Neural cell (in vitro differentiated cells): ENCODE measurements at regions not wholly inside any gene's neighbourhood (a gene's known extent, or its start where the extent isn't known, plus 50 kb on each side); places are given as distances from the start of the nearest gene placed in this dataset.

ENCODE experiments used
- H2AFZ ChIP-seq: fragments of 200-600, 300-800 bp; sonication (generic), shearing (Covaris generic); 2 replicates; pipeline ENCODE4 v1.6.0; 2014; ENCODE audit warnings: low read depth, mild to moderate bottlenecking, antibody characterized with exemption, low read length, moderate library complexity
- H3F3A ChIP-seq: fragments of 200-600 bp; shearing (Covaris generic); 2 replicates; pipeline ENCODE4 v1.6.1; 2016; ENCODE audit warnings: mild to moderate bottlenecking, moderate library complexity, mixed read lengths, antibody characterized with exemption, low read length; ENCODE audit not compliant: insufficient read depth, poor library complexity, severe bottlenecking
- H3K27ac ChIP-seq: fragments of 200-600, 300-800 bp; sonication (generic), shearing (Covaris generic); 2 replicates; pipeline ENCODE4 v1.5.1; 2014; ENCODE audit warnings: mild to moderate bottlenecking, low read length, moderate library complexity
- H3K27me3 ChIP-seq: fragments of 300-800, 200-600 bp; sonication (generic), shearing (Covaris generic); 2 replicates; pipeline ENCODE4 v1.6.0; 2014; ENCODE audit warnings: mild to moderate bottlenecking, low read depth, low read length, moderate library complexity; ENCODE audit not compliant: insufficient read depth
- H3K36me3 ChIP-seq: fragments of 300-800, 200-600 bp; sonication (generic), shearing (Covaris generic); 2 replicates; pipeline ENCODE4 v1.5.1; 2014; ENCODE audit warnings: mild to moderate bottlenecking, antibody characterized with exemption, low read length, moderate library complexity; ENCODE audit not compliant: insufficient read depth
- H3K4me2 ChIP-seq: fragments of 300-800, 200-600 bp; sonication (generic), shearing (Covaris generic); 2 replicates; pipeline ENCODE4 v1.6.0; 2014; ENCODE audit warnings: mild to moderate bottlenecking, low read length
- H3K4me3 ChIP-seq: fragments of 300-800, 200-600 bp; sonication (generic), shearing (Covaris generic); 2 replicates; pipeline ENCODE4 v1.5.1; 2014; ENCODE audit warnings: mild to moderate bottlenecking, low read length, moderate library complexity
- H3K79me2 ChIP-seq: fragments of 200-600 bp; shearing (Covaris generic); replicated peaks from 2 replicates; pipeline ENCODE4 v1.6.0; 2014; ENCODE audit warnings: mild to moderate bottlenecking, low read length, moderate library complexity; ENCODE audit not compliant: insufficient read depth
- H3K9ac ChIP-seq: fragments of 300-800, 200-600 bp; sonication (generic), shearing (Covaris generic); 2 replicates; pipeline ENCODE4 v1.6.1; 2016; ENCODE audit warnings: mild to moderate bottlenecking, low read length, mixed read lengths
- H3K9me2 ChIP-seq: fragments of 200-600 bp; shearing (Covaris generic); 2 replicates; pipeline ENCODE4 v1.6.1; 2016; ENCODE audit warnings: mild to moderate bottlenecking, low read length, mixed read lengths; ENCODE audit not compliant: insufficient read depth
- H3K9me3 ChIP-seq: fragments of 200-600, 300-800 bp; sonication (generic), shearing (Covaris generic); 2 replicates; pipeline ENCODE4 v1.6.1; 2016; ENCODE audit warnings: mild to moderate bottlenecking, mixed run types, low read length, moderate library complexity, mixed read lengths
- H4K20me1 ChIP-seq: fragments of 200-600 bp; shearing (Covaris generic); 2 replicates; pipeline ENCODE4 v1.6.1; 2016; ENCODE audit warnings: mild to moderate bottlenecking, mixed run types; ENCODE audit not compliant: insufficient read depth
- CTCF ChIP-seq: fragments of 450-650 bp; IDR thresholded peaks from 2 replicates; pipeline ENCODE4 v1.5.1; 2014; ENCODE audit warnings: antibody characterized with exemption, mild to moderate bottlenecking, moderate library complexity; ENCODE audit not compliant: poor library complexity, severe bottlenecking
- EP300 ChIP-seq: fragments of 450-650 bp; conservative IDR thresholded peaks from 2 replicates; pipeline ENCODE4 v1.6.1; 2014; ENCODE audit warnings: antibody characterized with exemption, mild to moderate bottlenecking, moderate library complexity; ENCODE audit not compliant: poor library complexity, severe bottlenecking
- EZH2 ChIP-seq: fragments of 200-600, 300-800 bp; shearing (Covaris generic), sonication (generic); IDR thresholded peaks from 2 replicates; pipeline ENCODE4 v1.6.1; 2014; ENCODE audit warnings: antibody characterized with exemption, low read length, borderline replicate concordance, mild to moderate bottlenecking; ENCODE audit not compliant: insufficient read depth, poor library complexity, severe bottlenecking
- MXI1 ChIP-seq: fragments of 450-650 bp; conservative IDR thresholded peaks from 2 replicates; pipeline ENCODE4 v1.6.1; 2014; ENCODE audit warnings: antibody characterized with exemption, mild to moderate bottlenecking; ENCODE audit not compliant: poor library complexity, severe bottlenecking
- POLR2AphosphoS5 ChIP-seq: IDR thresholded peaks from 2 replicates; pipeline ENCODE4 v1.6.1; 2012
- RAD21 ChIP-seq: fragments of 450-650 bp; conservative IDR thresholded peaks from 2 replicates; pipeline ENCODE4 v1.6.1; 2014; ENCODE audit warnings: antibody characterized with exemption, mild to moderate bottlenecking, moderate library complexity
- SMC3 ChIP-seq: fragments of 450-650 bp; conservative IDR thresholded peaks from 2 replicates; pipeline ENCODE4 v1.6.1; 2014; ENCODE audit warnings: antibody characterized with exemption, mild to moderate bottlenecking, moderate library complexity; ENCODE audit not compliant: poor library complexity
- TAF1 ChIP-seq: IDR thresholded peaks from 2 replicates; pipeline ENCODE4 v1.6.1; 2012; ENCODE audit warnings: low read depth
- TF ChIP-seq, protein P1 (sequence below): IDR thresholded peaks from 2 replicates; pipeline ENCODE4 v1.6.1; 2012; ENCODE audit warnings: borderline replicate concordance

DNA sequence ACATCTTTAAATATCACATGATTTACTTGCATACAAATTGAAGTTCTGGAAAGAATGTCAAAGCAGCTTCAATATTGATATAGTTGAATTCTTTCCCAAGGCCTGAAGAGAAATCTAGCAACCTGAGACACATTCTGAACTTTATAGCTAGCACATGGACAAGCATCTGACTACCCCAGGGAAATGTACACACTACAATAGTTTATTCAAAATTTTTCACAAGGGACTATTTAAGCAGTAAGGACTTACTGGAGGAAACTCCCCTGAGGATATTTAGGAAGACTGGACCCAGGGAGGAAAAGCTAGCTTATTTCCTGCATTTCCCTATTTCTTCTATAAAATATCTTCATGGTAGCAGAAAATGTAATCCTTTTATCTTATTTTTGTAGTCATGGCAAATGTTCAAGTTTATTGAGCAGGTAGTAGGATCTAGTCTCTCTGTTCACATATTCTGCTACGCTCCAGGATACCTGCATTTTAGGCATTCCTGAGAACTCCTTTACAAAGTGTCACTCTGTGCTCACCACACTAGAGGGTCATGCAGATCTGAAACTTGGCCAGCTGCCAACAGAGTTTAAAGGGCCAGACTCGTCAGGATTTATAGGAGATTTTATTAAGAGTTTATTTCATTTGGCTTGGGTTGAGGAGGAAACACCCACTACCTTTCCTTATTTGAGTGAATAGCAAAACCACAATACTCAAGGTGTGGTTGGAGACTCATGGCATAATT lies 348.4 kb upstream of the FTMT start:
- no peaks in the 10 kb centered on the region for H3K79me2 ChIP-seq
- no peak overlapping the region for H3K27ac ChIP-seq
- H3K9me2 ChIP-seq: no peaks in the 10 kb centered on the region
- no peak overlapping the region for H3K4me2 ChIP-seq
- no peak overlapping the region for H3K4me3 ChIP-seq
- no peak overlapping the region for H3K9ac ChIP-seq
- H3K36me3 ChIP-seq: no peaks in the 10 kb centered on the region
- H3F3A ChIP-seq: no peaks in the 10 kb centered on the region
- H3K27me3 ChIP-seq: no peaks in the 10 kb centered on the region
- H3K9me3 ChIP-seq: no peaks in the 10 kb centered on the region
- no peaks in the 10 kb centered on the region for H4K20me1 ChIP-seq
- no peak for TF ChIP-seq POLR2AphosphoS5
- no peak for TF ChIP-seq CTCF
- TF ChIP-seq SMC3: no peak
- no peak for TF ChIP-seq TAF1
- TF ChIP-seq, protein P1, sequence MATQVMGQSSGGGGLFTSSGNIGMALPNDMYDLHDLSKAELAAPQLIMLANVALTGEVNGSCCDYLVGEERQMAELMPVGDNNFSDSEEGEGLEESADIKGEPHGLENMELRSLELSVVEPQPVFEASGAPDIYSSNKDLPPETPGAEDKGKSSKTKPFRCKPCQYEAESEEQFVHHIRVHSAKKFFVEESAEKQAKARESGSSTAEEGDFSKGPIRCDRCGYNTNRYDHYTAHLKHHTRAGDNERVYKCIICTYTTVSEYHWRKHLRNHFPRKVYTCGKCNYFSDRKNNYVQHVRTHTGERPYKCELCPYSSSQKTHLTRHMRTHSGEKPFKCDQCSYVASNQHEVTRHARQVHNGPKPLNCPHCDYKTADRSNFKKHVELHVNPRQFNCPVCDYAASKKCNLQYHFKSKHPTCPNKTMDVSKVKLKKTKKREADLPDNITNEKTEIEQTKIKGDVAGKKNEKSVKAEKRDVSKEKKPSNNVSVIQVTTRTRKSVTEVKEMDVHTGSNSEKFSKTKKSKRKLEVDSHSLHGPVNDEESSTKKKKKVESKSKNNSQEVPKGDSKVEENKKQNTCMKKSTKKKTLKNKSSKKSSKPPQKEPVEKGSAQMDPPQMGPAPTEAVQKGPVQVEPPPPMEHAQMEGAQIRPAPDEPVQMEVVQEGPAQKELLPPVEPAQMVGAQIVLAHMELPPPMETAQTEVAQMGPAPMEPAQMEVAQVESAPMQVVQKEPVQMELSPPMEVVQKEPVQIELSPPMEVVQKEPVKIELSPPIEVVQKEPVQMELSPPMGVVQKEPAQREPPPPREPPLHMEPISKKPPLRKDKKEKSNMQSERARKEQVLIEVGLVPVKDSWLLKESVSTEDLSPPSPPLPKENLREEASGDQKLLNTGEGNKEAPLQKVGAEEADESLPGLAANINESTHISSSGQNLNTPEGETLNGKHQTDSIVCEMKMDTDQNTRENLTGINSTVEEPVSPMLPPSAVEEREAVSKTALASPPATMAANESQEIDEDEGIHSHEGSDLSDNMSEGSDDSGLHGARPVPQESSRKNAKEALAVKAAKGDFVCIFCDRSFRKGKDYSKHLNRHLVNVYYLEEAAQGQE: no peak
- no peak for TF ChIP-seq RAD21
- no peak for TF ChIP-seq EZH2
- TF ChIP-seq MXI1: no peak
- no peak for TF ChIP-seq EP300
- no peak overlapping the region for H2AFZ ChIP-seq

- TF ChIP-seq SMC3: no peak
- no peak for TF ChIP-seq EZH2
- TF ChIP-seq RAD21: no peak
- TF ChIP-seq, protein P1: no peak
- no peak for TF ChIP-seq CTCF
- no peak for TF ChIP-seq POLR2AphosphoS5
- TF ChIP-seq EP300: no peak
- no peak for TF ChIP-seq MXI1
- TF ChIP-seq TAF1: no peak
- no peak overlapping the region for H2AFZ ChIP-seq
- no peaks in the 10 kb centered on the region for H3K36me3 ChIP-seq
- no peaks in the 10 kb centered on the region for H3K9me2 ChIP-seq
- no peak overlapping the region for H3K9ac ChIP-seq
- no peaks in the 10 kb centered on the region for H3K79me2 ChIP-seq
- H3F3A ChIP-seq: no peaks in the 10 kb centered on the region
- H3K27ac ChIP-seq: no peak overlapping the region
- no peak overlapping the region for H3K4me3 ChIP-seq
- H3K9me3 ChIP-seq: no peaks in the 10 kb centered on the region
- H4K20me1 ChIP-seq: no peaks in the 10 kb centered on the region
- no peak overlapping the region for H3K4me2 ChIP-seq
- H3K27me3 ChIP-seq: no peaks in the 10 kb centered on the region
Measured at GRCh38 chr5:121516997-121517396, 334.7 kb upstream of the FTMT start.
